B cell (primary cell): ENCODE measurements at regions not wholly inside any gene's neighbourhood (a gene's known extent, or its start where the extent isn't known, plus 50 kb on each side); places are given as distances from the start of the nearest gene placed in this dataset.

ENCODE experiments used
- ATAC-seq: fragments of 200-7000 bp; cut with Tn5 transposase; one replicate; pipeline ENCODE4 v1.10.0; 2021; ENCODE audit warnings: low read depth, mild to moderate bottlenecking, moderate number of reproducible peaks, moderate library complexity
- CTCF ChIA-PET: fragments of 350-600 bp; sonication (Branson Sonifier 250); formaldehyde crosslinking; loops from one replicate; lab custom pipeline; 2021; ENCODE audit warnings: antibody characterized with exemption, inconsistent platforms; lab: Charles Lee
- POLR2A ChIA-PET: fragments of 350-600 bp; sonication (Branson Sonifier 250); formaldehyde crosslinking; loops from one replicate; lab custom pipeline; 2021; ENCODE audit warnings: antibody characterized with exemption; lab: Charles Lee
- DNase-seq: peaks from one replicate; pipeline ENCODE4 v3.0.0; 2013
- H2AFZ ChIP-seq: 2 replicates; pipeline ENCODE4 v1.6.1; 2012; ENCODE audit warnings: mild to moderate bottlenecking, low read depth, low read length; ENCODE audit not compliant: insufficient read depth, poor library complexity, severe bottlenecking
- H3K27ac ChIP-seq, 2 donors: 1 replicate in 1 of 2; 2 replicates in 1 of 2; pipeline ENCODE4 v1.5.1; 2012 to 2013; ENCODE audit warnings: low read length in 2 of 2, mild to moderate bottlenecking in 2 of 2, moderate library complexity in 1 of 2
- H3K27me3 ChIP-seq, 4 experiments: fragments of 200-600 bp in 1 of 4; sonication (generic) in 1 of 4; replicated peaks in 1 of 4; 1 replicate in 2 of 4; 2 replicates in 2 of 4; pipeline versions ENCODE4 v1.6.1 to v1.7.0; 2013 to 2016; ENCODE audit warnings: low read length in 3 of 4, mild to moderate bottlenecking in 2 of 4, mixed read lengths in 1 of 4, moderate library complexity in 1 of 4; ENCODE audit not compliant: insufficient read depth in 4 of 4, control insufficient read depth in 3 of 4; ENCODE audit errors: control extremely low read depth in 1 of 4
- H3K36me3 ChIP-seq, 2 experiments: replicated peaks in 1 of 2; 1 replicate in 1 of 2; 2 replicates in 1 of 2; pipeline versions ENCODE4 v1.6.1 to v1.7.1; 2013; ENCODE audit warnings: low read length in 1 of 2; ENCODE audit not compliant: insufficient read depth in 2 of 2, control insufficient read depth in 1 of 2; ENCODE audit errors: control extremely low read depth in 1 of 2, extremely low read depth in 1 of 2
- H3K4me1 ChIP-seq, 2 donors: fragments of 200-600 bp in 1 of 2; sonication (generic) in 1 of 2; 1 replicate in 1 of 2; 2 replicates in 1 of 2; pipeline versions ENCODE4 v1.5.1 to v1.6.1; 2013 to 2017; ENCODE audit warnings: low read length in 2 of 2; ENCODE audit not compliant: control insufficient read depth in 2 of 2, insufficient read depth in 2 of 2
- H3K4me2 ChIP-seq: replicated peaks from 2 replicates; pipeline ENCODE3; 2012; ENCODE audit warnings: mild to moderate bottlenecking, low read depth, low read length; ENCODE audit not compliant: poor library complexity, severe bottlenecking
- H3K4me3 ChIP-seq, 5 experiments: fragments of 200-600 bp in 1 of 5; sonication (generic) in 1 of 5; 1 replicate in 3 of 5; 2 replicates in 2 of 5; pipeline versions ENCODE4 v1.5.1 to v1.7.0; 2011 to 2016; ENCODE audit warnings: low read length in 4 of 5, mild to moderate bottlenecking in 4 of 5, low read depth in 2 of 5, control low read depth in 1 of 5, moderate library complexity in 1 of 5; ENCODE audit not compliant: insufficient read depth in 1 of 5; ENCODE audit errors: control extremely low read depth in 1 of 5, extremely low read depth in 1 of 5
- H3K79me2 ChIP-seq: fragments of 200-600 bp; sonication (generic); one replicate; pipeline ENCODE4 v1.6.0; 2016; ENCODE audit warnings: low read length; ENCODE audit not compliant: control insufficient read depth, insufficient read depth
- H3K9ac ChIP-seq: fragments of 200-600 bp; sonication (generic); 2 replicates; pipeline ENCODE4 v1.6.1; 2017; ENCODE audit warnings: mild to moderate bottlenecking, low read length, moderate library complexity
- H3K9me3 ChIP-seq, 3 donors: one replicate each; pipeline versions ENCODE4 v1.6.1 to v1.7.1; 2013; ENCODE audit warnings: low read length in 2 of 3; ENCODE audit not compliant: control insufficient read depth in 2 of 3, insufficient read depth in 1 of 3; ENCODE audit errors: control extremely low read depth in 1 of 3
- H4K20me1 ChIP-seq: 2 replicates; pipeline ENCODE4 v1.6.0; 2012; ENCODE audit warnings: mild to moderate bottlenecking, low read length; ENCODE audit not compliant: insufficient read depth, control insufficient read depth, poor library complexity, severe bottlenecking
- H3K27ac Mint-ChIP-seq: one replicate; pipeline ENCODE4 v1.8.0; 2021; ENCODE audit warnings: mixed read lengths
- H3K27me3 Mint-ChIP-seq: one replicate; pipeline ENCODE4 v1.8.0; 2021; ENCODE audit warnings: mixed read lengths
- H3K4me1 Mint-ChIP-seq: one replicate; pipeline ENCODE4 v1.8.0; 2021; ENCODE audit warnings: mixed read lengths
- H3K4me3 Mint-ChIP-seq: one replicate; pipeline ENCODE4 v1.8.0; 2021; ENCODE audit warnings: mixed read lengths
- H3K9me3 Mint-ChIP-seq: one replicate; pipeline ENCODE4 v1.8.0; 2022; ENCODE audit warnings: mixed read lengths; ENCODE audit not compliant: insufficient read depth
- EZH2 ChIP-seq: IDR thresholded peaks from 2 replicates; pipeline ENCODE4 v1.6.1; 2012; ENCODE audit warnings: borderline replicate concordance, low read depth, mild to moderate bottlenecking, moderate library complexity, low read length; ENCODE audit not compliant: insufficient read depth, poor library complexity, severe bottlenecking
- WGBS: methylation state at CpG from one replicate; pipeline ENCODE4 v1.1.5; 2013; ENCODE audit warnings: missing lambda C conversion rate; ENCODE audit not compliant: insufficient coverage; 5-methylcytosine and 5-hydroxymethylcytosine counted together
- intact Hi-C: fragments of 100-400 bp; cut with micrococcal nuclease; formaldehyde crosslinking; loops from one replicate; pipeline ENCODE4 v1.10.0; 2022
- TF ChIP-seq, protein P1 (sequence below): fragments of 200-600 bp; IDR thresholded peaks from one replicate; pipeline ENCODE4 v1.8.0; 2022; ENCODE audit warnings: antibody characterized with exemption, mild to moderate bottlenecking

DNA sequence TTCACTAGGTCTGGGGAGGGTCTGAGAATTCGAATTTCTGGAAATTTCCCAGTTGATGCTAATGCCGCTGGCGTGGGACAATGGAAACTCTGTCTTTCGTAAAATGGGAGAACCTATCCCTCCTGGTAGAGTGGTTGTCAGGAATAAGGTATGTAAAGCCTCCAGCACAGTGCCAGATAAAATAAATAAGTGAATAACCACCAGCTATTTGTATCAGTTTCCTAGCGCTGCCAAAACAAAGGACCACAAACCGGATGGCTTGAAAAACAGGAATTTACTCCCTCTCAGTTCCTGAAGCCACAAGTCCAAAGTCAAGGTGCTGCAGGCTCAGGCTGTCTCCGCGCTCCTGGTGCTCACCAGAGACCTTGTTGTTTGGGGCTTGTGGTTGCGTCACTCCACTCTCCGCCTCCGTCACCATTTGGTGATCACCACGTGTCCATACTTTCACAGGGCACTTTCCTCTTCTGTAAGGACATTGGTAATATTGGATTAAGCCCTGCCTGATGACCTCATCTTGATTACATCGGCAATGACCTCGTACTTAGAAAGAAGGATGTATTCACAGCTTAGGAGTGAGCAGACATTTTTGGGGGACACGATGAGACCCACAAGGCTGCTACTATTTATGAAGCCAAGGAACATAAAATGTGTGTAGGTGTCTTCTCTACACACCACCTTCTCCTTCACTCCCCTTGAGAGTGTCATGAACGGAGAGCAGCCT, 428.5 kb downstream of the IRS2 start:
- no peak for ATAC-seq
- Histone ChIP-seq H4K20me1 (no peaks in the 10 kb centered on the region), H3K4me1 (no peaks in the 10 kb centered on the region), H3K4me3 (no peak overlapping the region), H3K79me2 (no peaks in the 10 kb centered on the region), H3K27ac (no peak overlapping the region), H3K27me3 (no peaks in the 10 kb centered on the region), H3K9ac (no peak overlapping the region), H2AFZ (no peak overlapping the region), H3K4me2 (no peak overlapping the region), H3K9me3 (no peaks in the 10 kb centered on the region), H3K36me3 (no peaks in the 10 kb centered on the region)
- TF ChIP-seq, protein P1, sequence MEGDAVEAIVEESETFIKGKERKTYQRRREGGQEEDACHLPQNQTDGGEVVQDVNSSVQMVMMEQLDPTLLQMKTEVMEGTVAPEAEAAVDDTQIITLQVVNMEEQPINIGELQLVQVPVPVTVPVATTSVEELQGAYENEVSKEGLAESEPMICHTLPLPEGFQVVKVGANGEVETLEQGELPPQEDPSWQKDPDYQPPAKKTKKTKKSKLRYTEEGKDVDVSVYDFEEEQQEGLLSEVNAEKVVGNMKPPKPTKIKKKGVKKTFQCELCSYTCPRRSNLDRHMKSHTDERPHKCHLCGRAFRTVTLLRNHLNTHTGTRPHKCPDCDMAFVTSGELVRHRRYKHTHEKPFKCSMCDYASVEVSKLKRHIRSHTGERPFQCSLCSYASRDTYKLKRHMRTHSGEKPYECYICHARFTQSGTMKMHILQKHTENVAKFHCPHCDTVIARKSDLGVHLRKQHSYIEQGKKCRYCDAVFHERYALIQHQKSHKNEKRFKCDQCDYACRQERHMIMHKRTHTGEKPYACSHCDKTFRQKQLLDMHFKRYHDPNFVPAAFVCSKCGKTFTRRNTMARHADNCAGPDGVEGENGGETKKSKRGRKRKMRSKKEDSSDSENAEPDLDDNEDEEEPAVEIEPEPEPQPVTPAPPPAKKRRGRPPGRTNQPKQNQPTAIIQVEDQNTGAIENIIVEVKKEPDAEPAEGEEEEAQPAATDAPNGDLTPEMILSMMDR, result no peak
- no peak for TF ChIP-seq EZH2
- no peaks in the 10 kb centered on the region for H3K4me1 Mint-ChIP-seq
- H3K27ac Mint-ChIP-seq, result no peak overlapping the region
- intact Hi-C loops, result no loop called here
- DNase-seq, result no peak
- H3K4me3 Mint-ChIP-seq, result no peak overlapping the region
- ChIA-PET CTCF (no interaction called here), POLR2A (no interaction called here)
- H3K27me3 Mint-ChIP-seq, result peaks cover 4% of the 10 kb centered on the region
- no peaks in the 10 kb centered on the region for H3K9me3 Mint-ChIP-seq
- WGBS, result 96% methylated on average over 10 of the region's 16 CpGs

DNA sequence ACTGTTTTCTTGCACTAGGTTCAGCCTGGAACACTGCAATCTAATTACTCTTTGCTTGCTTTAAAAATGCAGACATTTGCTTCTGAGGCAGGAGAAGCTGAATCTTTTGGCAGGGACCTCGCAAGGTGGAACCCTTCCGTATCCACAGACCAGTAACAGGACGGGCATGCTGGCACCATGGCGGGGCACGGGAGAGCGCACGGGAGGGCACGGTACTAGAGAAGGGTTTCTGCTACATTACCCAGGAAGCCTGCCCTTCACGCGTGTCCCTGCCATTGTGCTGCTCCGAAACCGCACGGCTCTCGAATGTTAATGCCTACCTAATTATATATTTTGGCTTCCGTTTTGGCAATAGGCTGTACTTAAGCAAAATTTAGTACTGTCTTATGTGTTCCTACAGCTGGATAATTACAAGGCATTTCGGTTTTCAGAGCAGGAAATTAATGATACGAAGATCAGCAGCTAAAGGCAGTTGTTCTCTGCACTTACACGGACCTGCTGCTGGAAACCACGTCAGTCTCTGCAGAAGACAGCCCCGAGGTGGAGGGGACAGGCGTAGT, 430.4 kb downstream of the IRS2 start:
- H3K79me2 ChIP-seq, result no peaks in the 10 kb centered on the region
- H3K4me2 ChIP-seq, result no peak overlapping the region
- no peak overlapping the region for H3K4me3 ChIP-seq
- no peak overlapping the region for H3K27ac ChIP-seq
- DNase-seq (no peak), ATAC-seq (no peak)
- H3K9me3 ChIP-seq, result no peaks in the 10 kb centered on the region
- Mint-ChIP-seq H3K27ac (no peak overlapping the region), H3K4me1 (no peaks in the 10 kb centered on the region), H3K9me3 (no peaks in the 10 kb centered on the region), H3K27me3 (peaks cover 4% of the 10 kb centered on the region), H3K4me3 (no peak overlapping the region)
- TF ChIP-seq, protein P1, result no peak
- no peak for TF ChIP-seq EZH2
- H3K27me3 ChIP-seq, result no peaks in the 10 kb centered on the region
- H3K4me1 ChIP-seq, result no peaks in the 10 kb centered on the region
- H3K36me3 ChIP-seq, result no peaks in the 10 kb centered on the region
- ChIA-PET CTCF (no interaction called here), POLR2A (no interaction called here)
- 87% methylated on average over 12 of the region's 21 CpGs for WGBS
- no peak overlapping the region for H2AFZ ChIP-seq
- no peak overlapping the region for H3K9ac ChIP-seq
- H4K20me1 ChIP-seq, result no peaks in the 10 kb centered on the region
- intact Hi-C loops, result no loop called here
